HCT116 (cell line): ENCODE measurements at regions not wholly inside any gene's neighbourhood (a gene's known extent, or its start where the extent isn't known, plus 50 kb on each side); places are given as distances from the start of the nearest gene placed in this dataset.

ENCODE experiments used
- ATAC-seq: fragments of 200-7000 bp; cut with Tn5 transposase; 2 replicates; pipeline ENCODE4 v1.9.1; 2020; ENCODE audit warnings: mild to moderate bottlenecking, moderate library complexity
- BruUV-seq: library from RNA; stranded (reverse); fragments of 400-500 nt; replicated peaks from 2 replicates; lab custom pipeline; 2021; lab: Mats Ljungman, UMichigan
- CTCF ChIA-PET: fragments of 300-600 bp; sonication (Branson Sonifier 250); formaldehyde crosslinking; loops from one replicate; lab custom pipeline; 2021; ENCODE audit warnings: antibody characterized with exemption; lab: Charles Lee
- POLR2A ChIA-PET: fragments of 300-600, 350-600 bp; sonication (Branson Sonifier 250); formaldehyde crosslinking; loops from one replicate; lab custom pipeline; 2021; ENCODE audit warnings: antibody characterized with exemption; lab: Charles Lee
- RAD21 ChIA-PET, 2 experiments: fragments of 300-600 bp; sonication (Branson Sonifier 250); formaldehyde crosslinking; loops; one replicate each; lab custom pipeline; 2023; ENCODE audit warnings: low total read pairs in 2 of 2; ENCODE audit not compliant: uncharacterized antibody in 2 of 2, unreplicated experiment in 2 of 2, low non-redundant PET in 1 of 2; lab: Charles Lee
- DNase-seq: peaks from one replicate; pipeline ENCODE4 v3.0.0-alpha.2; 2010; ENCODE audit warnings: low read depth, low spot score
- H2AFZ ChIP-seq: fragments of 200-600 bp; shearing (Covaris generic), sonication (generic); 2 replicates; pipeline ENCODE4 v1.6.1; 2017; ENCODE audit warnings: low read depth, mixed run types, mixed read lengths, antibody characterized with exemption, low read length; ENCODE audit not compliant: poor library complexity, severe bottlenecking
- H3K27ac ChIP-seq: 2 replicates; pipeline ENCODE4 v1.5.1; 2012; ENCODE audit warnings: low read depth, low read length
- H3K27me3 ChIP-seq: fragments of 200-600 bp; sonication (generic); 2 replicates; pipeline ENCODE4 v1.6.1; 2016; ENCODE audit warnings: mixed run types, low read length, mixed read lengths; ENCODE audit not compliant: insufficient read depth
- H3K36me3 ChIP-seq, 2 experiments: fragments of 200-500 bp in 1 of 2; fragments of 200-600 bp in 1 of 2; sonication (Bioruptor generic) in 1 of 2; sonication (generic) in 1 of 2; 2 replicates each; pipeline versions ENCODE4 v1.5.1 to v1.6.1; 2014 to 2016; ENCODE audit warnings: low read length in 2 of 2, inconsistent platforms in 1 of 2, mixed read lengths in 1 of 2, mixed run types in 1 of 2; ENCODE audit not compliant: insufficient read depth in 2 of 2, control insufficient read depth in 1 of 2
- H3K4me1 ChIP-seq, 2 experiments: fragments of 200-600 bp in 1 of 2; sonication (generic) in 1 of 2; 2 replicates each; pipeline versions ENCODE4 v1.5.1 to v1.6.1; 2012 to 2017; ENCODE audit warnings: low read length in 2 of 2, inconsistent platforms in 1 of 2, mild to moderate bottlenecking in 1 of 2, mixed read lengths in 1 of 2, mixed run types in 1 of 2, moderate library complexity in 1 of 2; ENCODE audit not compliant: insufficient read depth in 2 of 2, control insufficient read depth in 1 of 2
- H3K4me2 ChIP-seq: fragments of 200-600 bp; sonication (generic); 2 replicates; pipeline ENCODE4 v1.6.1; 2017; ENCODE audit warnings: mixed run types, low read length, mixed read lengths
- H3K4me3 ChIP-seq, 2 experiments: fragments of 200-600 bp in 1 of 2; sonication (generic) in 1 of 2; replicated peaks in 1 of 2; 2 replicates each; pipeline ENCODE4 v1.5.1; 2011 to 2016; ENCODE audit warnings: low read length in 2 of 2, control low read depth in 1 of 2, low read depth in 1 of 2, mild to moderate bottlenecking in 1 of 2, mixed read lengths in 1 of 2, mixed run types in 1 of 2
- H3K79me2 ChIP-seq: fragments of 200-600 bp; sonication (generic); 2 replicates; pipeline ENCODE4 v1.6.1; 2017; ENCODE audit warnings: mild to moderate bottlenecking, mixed run types, low read length, moderate library complexity, mixed read lengths; ENCODE audit not compliant: insufficient read depth
- H3K9ac ChIP-seq: fragments of 200-600 bp; sonication (generic); 2 replicates; pipeline ENCODE4 v1.6.1; 2016; ENCODE audit warnings: low read length, mixed read lengths
- H3K9me2 ChIP-seq: fragments of 200-600 bp; sonication (generic), shearing (Covaris generic); 2 replicates; pipeline ENCODE4 v1.6.1; 2017; ENCODE audit warnings: mixed run types, mild to moderate bottlenecking, moderate library complexity; ENCODE audit not compliant: insufficient read depth
- H3K9me3 ChIP-seq, 2 experiments: fragments of 200-500 bp in 1 of 2; fragments of 200-600 bp in 1 of 2; sonication (Bioruptor generic) in 1 of 2; sonication (generic) in 1 of 2; 2 replicates each; pipeline ENCODE4 v1.6.1; 2014 to 2017; ENCODE audit warnings: low read length in 2 of 2, mixed read lengths in 2 of 2, inconsistent platforms in 1 of 2, low read depth in 1 of 2, mild to moderate bottlenecking in 1 of 2, mixed run types in 1 of 2, moderate library complexity in 1 of 2; ENCODE audit not compliant: control insufficient read depth in 1 of 2, insufficient read depth in 1 of 2
- H4K20me1 ChIP-seq: fragments of 200-600 bp; sonication (generic), shearing (Covaris generic); 2 replicates; pipeline ENCODE4 v1.6.1; 2017; ENCODE audit warnings: mixed run types, mild to moderate bottlenecking, moderate library complexity; ENCODE audit not compliant: insufficient read depth
- CBX3 ChIP-seq: IDR thresholded peaks from 2 replicates; pipeline ENCODE4 v1.6.1; 2012; ENCODE audit warnings: low read depth
- CEBPB ChIP-seq: IDR thresholded peaks from 2 replicates; pipeline ENCODE4 v1.6.1; 2012; ENCODE audit warnings: low read depth
- EGR1 ChIP-seq: IDR thresholded peaks from 2 replicates; pipeline ENCODE4 v1.6.1; 2012; ENCODE audit warnings: low read depth
- ELF1 ChIP-seq: IDR thresholded peaks from 2 replicates; pipeline ENCODE4 v1.6.1; 2012; ENCODE audit warnings: low read depth, borderline replicate concordance
- EZH2 ChIP-seq: fragments of 200-600 bp; sonication (generic); IDR thresholded peaks from 2 replicates; pipeline ENCODE4 v1.6.1; 2017; ENCODE audit warnings: antibody characterized with exemption, mixed run types
- EZH2phosphoT487 ChIP-seq: fragments of 200-600 bp; IDR thresholded peaks from 2 replicates; pipeline ENCODE4 v1.6.1; 2018; ENCODE audit warnings: antibody characterized with exemption, borderline replicate concordance
- FOSL1 ChIP-seq: IDR thresholded peaks from 2 replicates; pipeline ENCODE4 v1.6.1; 2012; ENCODE audit warnings: low read depth
- JUND ChIP-seq: IDR thresholded peaks from 2 replicates; pipeline ENCODE4 v1.6.1; 2012
- MAX ChIP-seq: IDR thresholded peaks from 2 replicates; pipeline ENCODE4 v1.6.1; 2012
- POLR2A ChIP-seq: IDR thresholded peaks from 2 replicates; pipeline ENCODE4 v1.7.0; 2011; ENCODE audit warnings: borderline replicate concordance; ENCODE audit not compliant: insufficient read depth, insufficient read length; ENCODE audit errors: extremely low read depth
- RAD21 ChIP-seq: IDR thresholded peaks from 2 replicates; pipeline ENCODE4 v1.6.1; 2012; ENCODE audit warnings: low read depth, mild to moderate bottlenecking
- SIN3A ChIP-seq: IDR thresholded peaks from 2 replicates; pipeline ENCODE4 v1.6.1; 2012; ENCODE audit warnings: low read depth
- SRF ChIP-seq: IDR thresholded peaks from 2 replicates; pipeline ENCODE4 v1.6.1; 2012; ENCODE audit warnings: low read depth
- TCF7L2 ChIP-seq: IDR thresholded peaks from 2 replicates; pipeline ENCODE4 v1.7.0; 2011; ENCODE audit warnings: borderline replicate concordance, inconsistent platforms; ENCODE audit not compliant: insufficient read depth, insufficient read length; ENCODE audit errors: extremely low read depth
- YY1 ChIP-seq: IDR thresholded peaks from 2 replicates; pipeline ENCODE4 v1.6.1; 2011; ENCODE audit warnings: low read length, low read depth, moderate library complexity, mild to moderate bottlenecking; ENCODE audit not compliant: insufficient replicate concordance; ENCODE audit errors: extremely low read depth
- ZBTB33 ChIP-seq: IDR thresholded peaks from 2 replicates; pipeline ENCODE4 v1.6.1; 2011; ENCODE audit warnings: mild to moderate bottlenecking, low read length, moderate library complexity; ENCODE audit not compliant: insufficient replicate concordance; ENCODE audit errors: extremely low read depth
- ZNF274 ChIP-seq: fragments of 200-500 bp; sonication (Bioruptor generic); IDR thresholded peaks from 2 replicates; pipeline ENCODE4 v1.6.1; 2014; ENCODE audit warnings: mild to moderate bottlenecking, low read depth, low read length, inconsistent platforms
- intact Hi-C: fragments of 100-400 bp; cut with micrococcal nuclease; formaldehyde crosslinking; loops from 2 replicates; pipeline ENCODE4 v1.10.0; 2022
- TF ChIP-seq, protein P1 (sequence below): IDR thresholded peaks from 2 replicates; pipeline ENCODE4 v1.6.1; 2012; ENCODE audit warnings: low read depth
- TF ChIP-seq, protein P2 (sequence below): IDR thresholded peaks from 2 replicates; pipeline ENCODE4 v1.6.1; 2012

- H3K9ac ChIP-seq: no peak overlapping the region
- ChIA-PET RAD21 (no interaction called here), CTCF (no interaction called here), POLR2A (no interaction called here)
- H3K9me2 ChIP-seq: no peaks in the 10 kb centered on the region
- no peak overlapping the region for H2AFZ ChIP-seq
- intact Hi-C loops: no loop called here
- H3K4me2 ChIP-seq: no peak overlapping the region
- TF ChIP-seq SRF: no peak
- no peak for TF ChIP-seq POLR2A
- TF ChIP-seq, protein P1, sequence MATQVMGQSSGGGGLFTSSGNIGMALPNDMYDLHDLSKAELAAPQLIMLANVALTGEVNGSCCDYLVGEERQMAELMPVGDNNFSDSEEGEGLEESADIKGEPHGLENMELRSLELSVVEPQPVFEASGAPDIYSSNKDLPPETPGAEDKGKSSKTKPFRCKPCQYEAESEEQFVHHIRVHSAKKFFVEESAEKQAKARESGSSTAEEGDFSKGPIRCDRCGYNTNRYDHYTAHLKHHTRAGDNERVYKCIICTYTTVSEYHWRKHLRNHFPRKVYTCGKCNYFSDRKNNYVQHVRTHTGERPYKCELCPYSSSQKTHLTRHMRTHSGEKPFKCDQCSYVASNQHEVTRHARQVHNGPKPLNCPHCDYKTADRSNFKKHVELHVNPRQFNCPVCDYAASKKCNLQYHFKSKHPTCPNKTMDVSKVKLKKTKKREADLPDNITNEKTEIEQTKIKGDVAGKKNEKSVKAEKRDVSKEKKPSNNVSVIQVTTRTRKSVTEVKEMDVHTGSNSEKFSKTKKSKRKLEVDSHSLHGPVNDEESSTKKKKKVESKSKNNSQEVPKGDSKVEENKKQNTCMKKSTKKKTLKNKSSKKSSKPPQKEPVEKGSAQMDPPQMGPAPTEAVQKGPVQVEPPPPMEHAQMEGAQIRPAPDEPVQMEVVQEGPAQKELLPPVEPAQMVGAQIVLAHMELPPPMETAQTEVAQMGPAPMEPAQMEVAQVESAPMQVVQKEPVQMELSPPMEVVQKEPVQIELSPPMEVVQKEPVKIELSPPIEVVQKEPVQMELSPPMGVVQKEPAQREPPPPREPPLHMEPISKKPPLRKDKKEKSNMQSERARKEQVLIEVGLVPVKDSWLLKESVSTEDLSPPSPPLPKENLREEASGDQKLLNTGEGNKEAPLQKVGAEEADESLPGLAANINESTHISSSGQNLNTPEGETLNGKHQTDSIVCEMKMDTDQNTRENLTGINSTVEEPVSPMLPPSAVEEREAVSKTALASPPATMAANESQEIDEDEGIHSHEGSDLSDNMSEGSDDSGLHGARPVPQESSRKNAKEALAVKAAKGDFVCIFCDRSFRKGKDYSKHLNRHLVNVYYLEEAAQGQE: no peak
- no peak for TF ChIP-seq EZH2phosphoT487
- TF ChIP-seq ELF1: no peak
- no peak for TF ChIP-seq ZBTB33
- TF ChIP-seq JUND: no peak
- TF ChIP-seq EZH2: no peak
- TF ChIP-seq FOSL1: no peak
- TF ChIP-seq, protein P2, sequence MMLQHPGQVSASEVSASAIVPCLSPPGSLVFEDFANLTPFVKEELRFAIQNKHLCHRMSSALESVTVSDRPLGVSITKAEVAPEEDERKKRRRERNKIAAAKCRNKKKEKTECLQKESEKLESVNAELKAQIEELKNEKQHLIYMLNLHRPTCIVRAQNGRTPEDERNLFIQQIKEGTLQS: no peak
- TF ChIP-seq RAD21: no peak
- TF ChIP-seq TCF7L2: no peak
- TF ChIP-seq ZNF274: no peak
- no peak for TF ChIP-seq EGR1
- no peak for TF ChIP-seq MAX
- no peak for TF ChIP-seq YY1
- TF ChIP-seq CEBPB: no peak
- no peak for TF ChIP-seq CBX3
- TF ChIP-seq SIN3A: no peak
- DNase-seq (no peak), ATAC-seq (no peak)
- no peak overlapping the region for H3K4me3 ChIP-seq
- no peaks in the 10 kb centered on the region for H4K20me1 ChIP-seq
- no peaks in the 10 kb centered on the region for H3K4me1 ChIP-seq
- no peaks in the 10 kb centered on the region for H3K79me2 ChIP-seq
- H3K9me3 ChIP-seq: no peaks in the 10 kb centered on the region
- peaks cover 28% of the 10 kb centered on the region; the same call in 1 of the 2 replicates for H3K27me3 ChIP-seq
- no peaks in the 10 kb centered on the region for H3K36me3 ChIP-seq
- BruUV-seq: no TSS peak
- H3K27ac ChIP-seq: no peak overlapping the region
Observed at GRCh38 chr2:114056294-114057143, 166.6 kb downstream of the ACTR3 start.
